Astrocyte of the spinal cord (primary cell): ENCODE measurements at regions not wholly inside any gene's neighbourhood (a gene's known extent, or its start where the extent isn't known, plus 50 kb on each side); places are given as distances from the start of the nearest gene placed in this dataset.
"Not testable (repeated sequence)": the region's sequence is repeated elsewhere in the genome, so short reads cannot be mapped to it uniquely, and the experiment has no call there.

Experiments used
- DNase-seq: peaks from one replicate; pipeline ENCODE4 v3.0.0; 2011; ENCODE audit warnings: low read depth, low spot score
- H3K4me3 ChIP-seq: 2 replicates; pipeline ENCODE4 v1.5.1; 2011; ENCODE audit warnings: low read depth, mild to moderate bottlenecking, low read length, moderate library complexity
- CTCF ChIP-seq: IDR thresholded peaks from 2 replicates; pipeline ENCODE4 v1.5.1; 2012; ENCODE audit warnings: low read depth, mild to moderate bottlenecking, low read length, inconsistent platforms
- in situ Hi-C: cut with HindIII; loops from 2 replicates; pipeline ENCODE4 v1.10.0; 2017; ENCODE audit warnings: low sequenced_read_pairs

DNA sequence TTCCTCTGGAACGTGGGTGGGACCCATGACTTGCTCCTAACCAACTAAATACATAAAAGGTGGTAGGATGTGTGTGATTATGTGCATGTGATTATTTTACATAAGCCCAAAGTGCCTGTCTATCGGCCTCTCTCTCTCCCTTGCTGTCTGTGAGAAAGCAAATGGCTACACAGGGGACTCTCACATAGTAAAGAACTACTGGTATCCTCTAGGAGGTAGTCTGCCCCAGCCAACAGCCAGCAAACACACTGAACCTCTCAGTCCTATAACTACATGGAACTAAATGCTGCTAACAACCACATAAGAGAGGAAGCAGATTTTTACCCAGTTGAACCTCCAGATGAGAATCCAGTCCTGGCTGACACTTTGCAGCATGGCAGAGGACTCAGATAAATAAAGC lies 1249.4 kb downstream of the ADGRL3 start:
- TF ChIP-seq CTCF, result no peak
- in situ Hi-C loops, result no loop called here
- no peak for DNase-seq
- H3K4me3 ChIP-seq, result no peak overlapping the region

DNA sequence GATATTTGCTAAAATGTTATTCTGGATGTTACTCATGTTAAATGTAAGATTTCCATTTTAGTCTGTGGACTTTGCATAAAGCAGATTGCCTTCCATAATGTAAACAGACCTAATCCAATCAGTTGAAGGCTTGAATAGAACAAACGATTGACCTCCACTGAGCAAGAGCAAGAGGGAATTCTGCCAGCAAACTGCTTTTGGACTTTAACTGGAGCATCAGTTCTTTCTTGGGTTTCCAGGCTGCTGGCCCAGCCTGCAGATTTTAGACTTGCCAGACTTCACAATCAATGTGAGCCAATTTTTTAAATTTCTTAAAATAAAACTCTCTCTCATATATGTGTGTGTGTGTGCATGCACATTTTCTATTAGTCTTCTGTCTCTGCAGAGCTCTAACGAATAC lies 1248.8 kb downstream of the ADGRL3 start:
- no peak for DNase-seq
- TF ChIP-seq CTCF, result no peak
- in situ Hi-C loops, result no loop called here
- no peak overlapping the region for H3K4me3 ChIP-seq

GRCh38 chr4:62439051-62439450 lies 1238.9 kb downstream of the ADGRL3 start:
- no peak for DNase-seq
- TF ChIP-seq CTCF, result no peak
- no peak overlapping the region for H3K4me3 ChIP-seq
- in situ Hi-C loops, result no loop called here

- TF ChIP-seq CTCF, result no peak
- in situ Hi-C loops, result no loop called here
- no peak overlapping the region for H3K4me3 ChIP-seq
- DNase-seq, result no peak
Measured at GRCh38 chr4:62434921-62435320, 1234.8 kb downstream of the ADGRL3 start.

- H3K4me3 ChIP-seq, in situ Hi-C loops, DNase-seq: not testable (repeated sequence)
Measured at GRCh38 chr4:62431513-62432231, 1231.5 kb downstream of the ADGRL3 start.

- no peak overlapping the region for H3K4me3 ChIP-seq
Measured at GRCh38 chr4:62429297-62429696, 1229.2 kb downstream of the ADGRL3 start.

More at GRCh38 chr4:62429297-62429696, 1229.2 kb downstream of the ADGRL3 start:
- in situ Hi-C loops, result no loop called here
- no peak for TF ChIP-seq CTCF
- DNase-seq, result no peak
